ENCODE measurements at regions not wholly inside any gene's neighbourhood (a gene's known extent, or its start where the extent isn't known, plus 50 kb on each side); places are given as distances from the start of the nearest gene placed in this dataset.

DNA sequence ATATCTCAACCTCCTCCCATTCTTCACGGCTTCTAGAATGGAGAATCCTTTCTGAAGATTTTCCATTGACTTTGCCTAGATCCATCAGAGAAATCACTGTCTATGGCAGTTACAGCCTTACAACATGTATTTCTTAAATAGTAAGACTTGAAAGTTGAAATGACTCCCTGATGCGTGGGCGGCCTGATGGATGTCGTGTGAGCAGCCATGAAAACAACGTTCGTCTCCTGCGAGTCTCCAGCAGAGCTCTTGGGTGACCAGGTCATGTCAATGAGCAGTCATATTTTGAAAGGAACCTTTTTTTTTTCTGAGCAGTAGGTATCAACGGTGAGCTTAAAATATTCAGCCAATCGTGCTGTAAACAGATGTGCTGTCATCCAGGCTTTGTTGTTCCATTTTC is 139.9 kb upstream of the C14orf180 start:
- no peak for TF ChIP-seq CTCF (IDR thresholded peaks at IDR 0.05 in 4 of 5, conservative IDR thresholded peaks at IDR 0.05 in 1 of 5)
- no peak for TF ChIP-seq POLR2A (IDR thresholded peaks at IDR 0.05)
- Histone ChIP-seq H3K4me3 (no peak overlapping the region), H3K9me3 (no peaks in the 10 kb centered on the region), H3K4me1 (peaks cover 8 to 9% of the 10 kb centered on the region in 2 donors), H3K27ac (no peak overlapping the region), H3K36me3 (no peaks in the 10 kb centered on the region), H3K27me3 (no peaks in the 10 kb centered on the region)
- DNase-seq, result no peak
- ATAC-seq, result no peak
- intact Hi-C loops (cut with DNase I; ENCODE audit: low total_unique reads) (no loop called here), in situ Hi-C loops (cut with MboI; ENCODE audit: low sequenced_read_pairs in 4 of 4) (no loop called here)

DNA sequence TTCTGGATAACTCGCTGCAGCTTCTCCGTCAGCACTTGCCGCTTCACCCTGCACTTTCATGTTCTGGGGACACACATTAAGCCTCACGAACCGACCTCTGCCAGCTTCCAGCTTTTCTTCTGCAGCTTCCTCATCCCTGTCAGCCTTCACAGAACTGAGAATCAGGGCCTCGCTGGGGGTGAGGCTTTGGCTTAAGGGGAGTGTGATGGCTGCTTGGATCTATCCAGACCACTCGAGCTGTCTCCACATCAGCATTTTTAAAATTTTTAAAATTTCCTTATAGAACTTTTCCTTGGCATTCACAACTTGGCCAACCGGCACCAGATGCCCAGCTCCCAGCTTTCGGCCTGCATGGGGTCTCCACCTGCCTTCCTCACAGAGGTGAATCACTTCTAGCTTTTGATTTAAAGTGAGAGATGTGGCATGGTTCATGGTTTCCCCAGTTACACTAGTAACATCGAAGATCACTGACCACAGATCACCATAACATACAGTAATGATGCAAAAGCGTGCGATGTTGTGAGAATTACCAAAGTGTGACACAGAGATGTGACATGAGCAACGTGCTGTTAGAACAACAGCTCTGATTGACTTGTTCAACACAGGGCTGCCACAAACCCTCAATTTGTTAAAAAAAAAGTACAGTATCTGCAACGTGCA is 139.1 kb upstream of the C14orf180 start:
- H3K4me1 ChIP-seq, result peaks cover 8 to 9% of the 10 kb centered on the region in 2 donors
- no peaks in the 10 kb centered on the region for H3K27me3 ChIP-seq
- H3K9me3 ChIP-seq, result no peaks in the 10 kb centered on the region
- no peaks in the 10 kb centered on the region for H3K36me3 ChIP-seq
- DNase-seq (no peak), ATAC-seq (no peak)
- in situ Hi-C loops (cut with MboI; ENCODE audit: low sequenced_read_pairs in 4 of 4) (no loop called here), intact Hi-C loops (cut with DNase I; ENCODE audit: low total_unique reads) (no loop called here)
- H3K27ac ChIP-seq, result no peak overlapping the region
- no peak overlapping the region for H3K4me3 ChIP-seq
- no peak for TF ChIP-seq POLR2A (IDR thresholded peaks at IDR 0.05)
- TF ChIP-seq CTCF (IDR thresholded peaks at IDR 0.05 in 4 of 5, conservative IDR thresholded peaks at IDR 0.05 in 1 of 5), result no peak

DNA sequence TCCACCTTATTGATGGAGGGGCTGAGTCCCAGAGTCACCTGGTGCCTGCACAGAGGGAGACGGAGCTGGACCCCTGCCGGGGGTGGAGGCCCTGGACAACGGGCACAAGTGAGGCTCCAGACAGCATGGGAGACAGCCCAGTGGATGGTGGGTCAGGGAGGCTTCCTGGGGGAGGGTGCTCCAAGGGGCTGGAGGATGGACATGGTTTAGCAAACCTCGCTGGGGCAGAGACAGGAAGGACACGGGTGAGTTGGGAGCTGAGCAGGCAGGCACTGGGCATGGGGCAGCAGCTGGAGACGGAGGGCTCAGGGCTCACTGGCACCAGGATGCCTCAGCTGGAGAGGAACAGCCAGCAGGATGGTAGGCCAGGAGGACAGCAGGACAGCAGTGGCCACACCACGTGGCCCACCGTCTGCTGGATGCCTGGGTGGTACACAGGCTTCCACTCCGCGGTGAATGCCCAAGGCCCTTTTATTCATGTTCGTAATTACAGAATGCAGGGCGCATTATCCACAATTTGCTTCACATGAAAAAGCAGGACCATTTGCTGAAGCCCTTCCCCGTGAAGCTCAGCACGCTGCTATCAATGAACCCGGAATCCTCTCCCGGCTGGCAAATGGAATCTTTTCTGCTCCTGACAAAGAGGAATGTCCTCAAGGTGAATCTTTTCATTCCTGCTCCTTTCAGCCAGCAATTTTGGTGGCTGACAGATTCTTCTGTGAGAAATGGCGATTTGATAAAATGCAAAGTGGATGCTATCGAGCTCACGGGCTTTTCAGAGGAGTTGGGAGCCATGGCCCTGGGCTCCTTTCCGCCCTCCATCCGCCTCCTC is 138.1 kb upstream of the C14orf180 start:
- Histone ChIP-seq H3K27ac (no peak overlapping the region), H3K4me1 (peaks cover 3 to 7% of the 10 kb centered on the region in 2 donors), H3K9me3 (no peaks in the 10 kb centered on the region), H3K4me3 (no peak overlapping the region), H3K36me3 (no peaks in the 10 kb centered on the region), H3K27me3 (no peaks in the 10 kb centered on the region)
- ATAC-seq (no peak), DNase-seq (no peak)
- TF ChIP-seq CTCF (IDR thresholded peaks at IDR 0.05 in 4 of 5, conservative IDR thresholded peaks at IDR 0.05 in 1 of 5) (no peak), POLR2A (IDR thresholded peaks at IDR 0.05) (no peak)
- intact Hi-C loops (cut with DNase I; ENCODE audit: low total_unique reads), result no loop called here
- in situ Hi-C loops (cut with MboI; ENCODE audit: low sequenced_read_pairs in 4 of 4), result no loop called here

GRCh38 chr14:104442107-104442551 is 137.4 kb upstream of the C14orf180 start:
- peaks cover 0 to under 1% of the 10 kb centered on the region in 2 donors for H3K4me1 ChIP-seq
- intact Hi-C loops (cut with DNase I; ENCODE audit: low total_unique reads) (no loop called here), in situ Hi-C loops (cut with MboI; ENCODE audit: low sequenced_read_pairs in 4 of 4) (no loop called here)
- peaks cover 0 to 6% (median 0%) of the 10 kb centered on the region in 3 donors for H3K27me3 ChIP-seq
- ATAC-seq (no peak), DNase-seq (no peak)
- no peak overlapping the region for H3K4me3 ChIP-seq
- H3K36me3 ChIP-seq, result no peaks in the 10 kb centered on the region
- H3K27ac ChIP-seq, result no peak overlapping the region
- no peak for TF ChIP-seq POLR2A (IDR thresholded peaks at IDR 0.05)
- TF ChIP-seq CTCF (IDR thresholded peaks at IDR 0.05 in 4 of 5, conservative IDR thresholded peaks at IDR 0.05 in 1 of 5), result no peak
- H3K9me3 ChIP-seq, result no peaks in the 10 kb centered on the region
